HL-60 (cell line): ENCODE measurements at regions not wholly inside any gene's neighbourhood (a gene's known extent, or its start where the extent isn't known, plus 50 kb on each side); places are given as distances from the start of the nearest gene placed in this dataset.

Experiments used
- DNase-seq, 2 experiments: peaks; one replicate each; pipeline ENCODE4 v3.0.0-alpha.2; 2010 to 2020; ENCODE audit warnings: low read depth in 1 of 2, low spot score in 1 of 2
- H3K27ac ChIP-seq: fragments of 250-450 bp; sonication (Bioruptor Pico); replicated peaks from 2 replicates; pipeline ENCODE4 v1.5.1; 2020; ENCODE audit warnings: mild to moderate bottlenecking, moderate library complexity
- H3K27me3 ChIP-seq: fragments of 250-450 bp; sonication (Bioruptor Pico); 2 replicates; pipeline ENCODE4 v1.5.1; 2021; ENCODE audit warnings: mild to moderate bottlenecking, moderate library complexity; ENCODE audit not compliant: insufficient read depth, poor library complexity, severe bottlenecking
- H3K4me3 ChIP-seq: replicated peaks from 2 replicates; pipeline ENCODE4 v1.5.1; 2011; ENCODE audit warnings: mild to moderate bottlenecking, control low read depth, low read length; ENCODE audit not compliant: insufficient read depth
- CTCF ChIP-seq: IDR thresholded peaks from one replicate; pipeline ENCODE4 v1.5.1; 2011; ENCODE audit warnings: low read length, control low read depth, inconsistent platforms; ENCODE audit not compliant: insufficient read depth
- GABPA ChIP-seq: IDR thresholded peaks from 2 replicates; pipeline ENCODE4 v1.6.1; 2012; ENCODE audit warnings: low read depth
- POLR2AphosphoS5 ChIP-seq: IDR thresholded peaks from 2 replicates; pipeline ENCODE4 v1.6.1; 2012; ENCODE audit warnings: low read depth
- REST ChIP-seq: IDR thresholded peaks from 2 replicates; pipeline ENCODE4 v1.6.1; 2012; ENCODE audit warnings: low read depth; ENCODE audit not compliant: insufficient replicate concordance
- SPI1 ChIP-seq: IDR thresholded peaks from 2 replicates; pipeline ENCODE4 v1.6.1; 2012; ENCODE audit warnings: low read depth, mild to moderate bottlenecking, borderline replicate concordance

GRCh38 chr1:54462597-54463258 is 56.5 kb upstream of the SSBP3 start:
- Histone ChIP-seq H3K27ac (no peak overlapping the region), H3K27me3 (no peaks in the 10 kb centered on the region), H3K4me3 (no peak overlapping the region)
- TF ChIP-seq REST (no peak), CTCF (no peak), GABPA (no peak), SPI1 (no peak), POLR2AphosphoS5 (no peak)
- no peak for DNase-seq

- no peak for DNase-seq
- H3K4me3 ChIP-seq, result no peak overlapping the region
- no peak for TF ChIP-seq POLR2AphosphoS5
- H3K27ac ChIP-seq, result no peak overlapping the region
- no peaks in the 10 kb centered on the region for H3K27me3 ChIP-seq
These were observed 55.8 kb upstream of the SSBP3 start for GRCh38 chr1:54461731-54462596.

GRCh38 chr1:54460861-54461387 is 54.7 kb upstream of the SSBP3 start:
- H3K27me3 ChIP-seq, result no peaks in the 10 kb centered on the region
- H3K4me3 ChIP-seq, result no peak overlapping the region
- no peak overlapping the region for H3K27ac ChIP-seq
- TF ChIP-seq GABPA (no peak), POLR2AphosphoS5 (no peak), CTCF (no peak)
- DNase-seq, result no peak

- Histone ChIP-seq H3K27me3 (no peaks in the 10 kb centered on the region), H3K27ac (no peak overlapping the region), H3K4me3 (no peak overlapping the region)
- TF ChIP-seq CTCF, result no peak
- DNase-seq, result no peak
These were observed 54.2 kb upstream of the SSBP3 start for GRCh38 chr1:54460351-54460750.

- TF ChIP-seq SPI1, result no peak
- no peak for TF ChIP-seq POLR2AphosphoS5
- no peak for TF ChIP-seq CTCF
- TF ChIP-seq GABPA, result no peak
- TF ChIP-seq REST, result no peak
- Histone ChIP-seq H3K27me3 (no peaks in the 10 kb centered on the region), H3K27ac (no peak overlapping the region), H3K4me3 (no peak overlapping the region)
- DNase-seq, result no peak
These were observed 53.6 kb upstream of the SSBP3 start for GRCh38 chr1:54459726-54460191.
